Skin of body (tissue), 1 donor: ENCODE measurements at regions not wholly inside any gene's neighbourhood (a gene's known extent, or its start where the extent isn't known, plus 50 kb on each side); places are given as distances from the start of the nearest gene placed in this dataset. TPM values are rescaled to one million over a fixed set of nuclear protein-coding genes. Genes with fewer than 3 reads are reported as not detected.

Experiments used
- small RNA-seq: library from RNA; depleted of rRNA; stranded (forward); fragments of <200 nt; gene quantifications from one replicate; pipeline ENCODE3, GENCODE V24; 2014; ENCODE audit warnings: low replicate concordance

Small RNAs in the stretch of these regions (small RNA-seq; reads per million reads assigned to genes)
- gene AC018554.2 (not detected), gene AC092121.1 (not detected), gene RF00017 (not detected), gene RNU4-58P (0.50 reads per million, percentile 60 among the genes with 10 or more reads in this experiment), gene RPS27P27 (not detected)
